ENCODE measurements at regions not wholly inside any gene's neighbourhood (a gene's known extent, or its start where the extent isn't known, plus 50 kb on each side); places are given as distances from the start of the nearest gene placed in this dataset.

- TF ChIP-seq CTCF (IDR thresholded peaks at IDR 0.05) = no peak
- no peak for TF ChIP-seq POLR2A (IDR thresholded peaks at IDR 0.05)
- no peak for TF ChIP-seq EP300 (IDR thresholded peaks at IDR 0.05)
These were observed 179.0 kb downstream of the SNX19 start for GRCh38 chr11:130737041-130737830.
